DOHH2 (cell line): ENCODE measurements at regions not wholly inside any gene's neighbourhood (a gene's known extent, or its start where the extent isn't known, plus 50 kb on each side); places are given as distances from the start of the nearest gene placed in this dataset.

Source experiments
- H3F3A ChIP-seq: fragments of 200-600 bp; sonication (generic), shearing (Covaris generic); 2 replicates; pipeline ENCODE4 v1.6.0; 2016; ENCODE audit warnings: antibody characterized with exemption, mild to moderate bottlenecking; ENCODE audit not compliant: control insufficient read depth, insufficient read depth
- H3K27ac ChIP-seq: fragments of 200-600 bp; sonication (generic); 2 replicates; pipeline ENCODE4 v1.5.1; 2014; ENCODE audit warnings: low read depth, mild to moderate bottlenecking, low read length, moderate library complexity
- H3K27me3 ChIP-seq: fragments of 200-600 bp; sonication (generic); 2 replicates; pipeline ENCODE4 v1.6.1; 2014; ENCODE audit warnings: mild to moderate bottlenecking, low read length, mixed read lengths; ENCODE audit not compliant: control insufficient read depth
- H3K36me3 ChIP-seq: fragments of 200-600 bp; sonication (generic); 2 replicates; pipeline ENCODE4 v1.6.1; 2014; ENCODE audit warnings: mild to moderate bottlenecking, low read length, moderate library complexity, mixed read lengths; ENCODE audit not compliant: control insufficient read depth
- H3K4me1 ChIP-seq: fragments of 200-600 bp; sonication (generic); 2 replicates; pipeline ENCODE4 v1.6.1; 2014; ENCODE audit warnings: mild to moderate bottlenecking, low read length, mixed read lengths; ENCODE audit not compliant: control insufficient read depth
- H3K4me2 ChIP-seq: fragments of 200-600 bp; sonication (generic); 2 replicates; pipeline ENCODE4 v1.6.0; 2014; ENCODE audit warnings: mild to moderate bottlenecking, low read length, moderate library complexity
- H3K4me3 ChIP-seq: fragments of 200-600 bp; sonication (generic); 2 replicates; pipeline ENCODE4 v1.5.1; 2014; ENCODE audit warnings: mild to moderate bottlenecking, low read length, mixed read lengths
- H3K79me2 ChIP-seq: fragments of 200-600 bp; sonication (generic); 2 replicates; pipeline ENCODE4 v1.6.1; 2014; ENCODE audit warnings: mild to moderate bottlenecking, low read length, mixed read lengths; ENCODE audit not compliant: control insufficient read depth
- H3K9me2 ChIP-seq: fragments of 200-600 bp; sonication (generic); replicated peaks from 2 replicates; pipeline ENCODE4 v1.6.1; 2014; ENCODE audit warnings: mild to moderate bottlenecking, low read length, mixed read lengths; ENCODE audit not compliant: control insufficient read depth
- H3K9me3 ChIP-seq: fragments of 200-600 bp; sonication (generic); 2 replicates; pipeline ENCODE4 v1.6.1; 2014; ENCODE audit warnings: antibody characterized with exemption, low read length, mixed read lengths; ENCODE audit not compliant: control insufficient read depth, insufficient read depth
- H4K20me1 ChIP-seq: fragments of 200-600 bp; sonication (generic); 2 replicates; pipeline ENCODE4 v1.6.0; 2014; ENCODE audit warnings: low read depth, mild to moderate bottlenecking, antibody characterized with exemption, low read length, moderate library complexity; ENCODE audit not compliant: control insufficient read depth, insufficient read depth
- CTCF ChIP-seq: fragments of 200-600 bp; sonication (generic); IDR thresholded peaks from one replicate; pipeline ENCODE4 v1.5.1; 2014; ENCODE audit warnings: antibody characterized with exemption, mild to moderate bottlenecking, low read depth, low read length; ENCODE audit not compliant: poor library complexity, severe bottlenecking
- EZH2phosphoT487 ChIP-seq: fragments of 200-600 bp; sonication (generic); IDR thresholded peaks from 2 replicates; pipeline ENCODE4 v1.6.1; 2017; ENCODE audit warnings: borderline replicate concordance, mild to moderate bottlenecking, antibody characterized with exemption, low read length, moderate library complexity, mixed read lengths

- H3K36me3 ChIP-seq, result no peaks in the 10 kb centered on the region
- no peak overlapping the region for H3K4me3 ChIP-seq
- no peaks in the 10 kb centered on the region for H3F3A ChIP-seq
- TF ChIP-seq EZH2phosphoT487, result no peak
- H4K20me1 ChIP-seq, result no peaks in the 10 kb centered on the region
- H3K27ac ChIP-seq, result no peak overlapping the region
- H3K4me2 ChIP-seq, result no peak overlapping the region
- no peaks in the 10 kb centered on the region for H3K9me2 ChIP-seq
- no peaks in the 10 kb centered on the region for H3K27me3 ChIP-seq
- no peaks in the 10 kb centered on the region for H3K4me1 ChIP-seq
- no peaks in the 10 kb centered on the region for H3K9me3 ChIP-seq
- no peaks in the 10 kb centered on the region for H3K79me2 ChIP-seq
These were observed 218.3 kb downstream of the ANKRD60 start for GRCh38 chr20:58010186-58010585.

GRCh38 chr20:58008866-58009265 lies 219.6 kb downstream of the ANKRD60 start:
- no peaks in the 10 kb centered on the region for H3F3A ChIP-seq
- no peaks in the 10 kb centered on the region for H3K4me1 ChIP-seq
- no peaks in the 10 kb centered on the region for H4K20me1 ChIP-seq
- H3K4me3 ChIP-seq, result no peak overlapping the region
- H3K27me3 ChIP-seq, result no peaks in the 10 kb centered on the region
- no peak for TF ChIP-seq CTCF
- TF ChIP-seq EZH2phosphoT487, result no peak
- no peaks in the 10 kb centered on the region for H3K36me3 ChIP-seq
- no peak overlapping the region for H3K27ac ChIP-seq
- no peak overlapping the region for H3K4me2 ChIP-seq
- no peaks in the 10 kb centered on the region for H3K79me2 ChIP-seq
- H3K9me2 ChIP-seq, result no peaks in the 10 kb centered on the region
- no peaks in the 10 kb centered on the region for H3K9me3 ChIP-seq

GRCh38 chr20:58008413-58008812 lies 220.0 kb downstream of the ANKRD60 start:
- Histone ChIP-seq H3K4me3 (no peak overlapping the region), H4K20me1 (no peaks in the 10 kb centered on the region), H3K4me1 (no peaks in the 10 kb centered on the region), H3K9me3 (no peaks in the 10 kb centered on the region), H3K27ac (no peak overlapping the region), H3K27me3 (no peaks in the 10 kb centered on the region), H3K79me2 (no peaks in the 10 kb centered on the region), H3K36me3 (no peaks in the 10 kb centered on the region), H3K4me2 (no peak overlapping the region), H3F3A (no peaks in the 10 kb centered on the region), H3K9me2 (no peaks in the 10 kb centered on the region)
- TF ChIP-seq EZH2phosphoT487 (no peak), CTCF (no peak)

GRCh38 chr20:58007947-58008346 lies 220.5 kb downstream of the ANKRD60 start:
- Histone ChIP-seq H3K27me3 (no peaks in the 10 kb centered on the region), H3K9me3 (no peaks in the 10 kb centered on the region), H3K36me3 (no peaks in the 10 kb centered on the region), H3K9me2 (no peaks in the 10 kb centered on the region), H3K79me2 (no peaks in the 10 kb centered on the region), H4K20me1 (no peaks in the 10 kb centered on the region), H3F3A (no peaks in the 10 kb centered on the region), H3K4me1 (no peaks in the 10 kb centered on the region), H3K4me2 (no peak overlapping the region), H3K4me3 (no peak overlapping the region), H3K27ac (no peak overlapping the region)
- TF ChIP-seq CTCF (no peak), EZH2phosphoT487 (no peak)
